ENCODE measurements at regions not wholly inside any gene's neighbourhood (a gene's known extent, or its start where the extent isn't known, plus 50 kb on each side); places are given as distances from the start of the nearest gene placed in this dataset.

DNA sequence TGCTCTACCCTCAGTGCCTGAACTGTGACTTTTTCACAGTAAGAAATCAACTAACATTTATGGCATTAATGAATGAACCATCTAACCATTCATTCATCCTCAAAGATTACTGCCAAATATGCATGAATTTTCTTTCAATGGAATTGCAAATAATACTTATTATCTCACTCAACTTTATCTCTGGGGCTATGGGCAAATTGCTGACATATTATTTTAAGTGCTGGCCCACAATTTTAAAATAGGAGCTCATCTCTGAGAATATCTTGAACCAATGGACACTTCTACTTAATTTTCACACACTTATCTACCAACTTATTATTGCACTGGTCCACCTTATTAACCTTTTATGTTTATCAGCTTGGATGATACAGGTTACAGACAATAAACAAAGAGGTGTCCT is 182.8 kb downstream of the RBM43 start:
- DNase-seq: no peak

DNA sequence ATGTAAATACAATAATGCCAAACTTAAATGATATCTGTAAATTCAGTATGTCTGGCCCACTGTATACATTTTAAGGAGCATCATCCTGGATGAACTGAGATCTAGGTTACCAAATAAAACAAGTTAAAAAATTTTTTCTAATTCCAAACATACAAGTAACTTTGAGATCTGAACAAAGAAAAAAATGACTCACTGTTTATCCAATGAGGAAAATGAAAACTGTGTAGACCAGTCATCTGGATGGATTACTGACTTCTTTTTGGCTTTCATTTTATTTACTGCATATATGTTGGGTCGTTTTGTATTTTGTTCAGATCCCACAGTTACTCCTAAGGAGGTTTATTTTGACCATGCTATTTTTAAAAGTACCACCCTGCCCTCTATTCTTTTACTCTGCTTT is 189.8 kb downstream of the RBM43 start:
- no peak for DNase-seq

DNA sequence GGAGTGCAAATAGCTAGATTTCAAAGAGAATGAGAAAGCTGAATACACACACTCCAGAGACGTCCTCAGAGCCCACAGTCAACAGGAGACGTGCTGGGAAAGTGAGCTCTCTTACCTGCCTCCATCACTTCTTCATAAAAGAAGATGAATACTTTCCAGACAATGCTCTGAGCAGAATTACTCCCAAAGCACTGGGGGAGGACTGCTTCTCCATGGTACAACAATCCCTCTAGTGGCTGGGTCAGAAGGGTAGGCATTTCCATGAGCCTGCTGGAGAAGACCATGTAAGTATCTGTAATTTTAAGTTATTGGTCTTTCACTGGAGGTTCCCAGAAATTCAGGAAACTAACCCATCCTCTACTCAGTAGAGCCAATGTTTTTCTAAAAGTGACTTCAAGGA is 190.3 kb downstream of the RBM43 start:
- DNase-seq: peak; percentile 4

DNA sequence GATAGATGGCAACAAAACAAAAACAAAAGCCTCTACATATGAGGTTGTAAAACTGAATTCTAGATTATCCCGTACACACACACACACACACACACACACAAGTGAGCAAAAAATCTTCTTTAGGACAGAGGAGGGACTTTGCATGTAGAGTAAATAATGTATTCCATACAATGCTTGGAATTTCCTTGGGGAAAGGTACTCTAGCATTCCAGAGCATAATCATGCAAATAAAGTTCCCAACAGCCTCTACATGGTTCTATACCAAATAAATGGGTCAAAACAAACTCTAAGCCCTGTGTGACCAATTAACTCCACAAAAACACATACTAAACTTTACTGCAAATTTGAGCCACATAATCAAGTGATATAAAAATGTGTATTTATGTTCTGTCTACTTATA is 191.4 kb downstream of the RBM43 start:
- DNase-seq: no peak

DNA sequence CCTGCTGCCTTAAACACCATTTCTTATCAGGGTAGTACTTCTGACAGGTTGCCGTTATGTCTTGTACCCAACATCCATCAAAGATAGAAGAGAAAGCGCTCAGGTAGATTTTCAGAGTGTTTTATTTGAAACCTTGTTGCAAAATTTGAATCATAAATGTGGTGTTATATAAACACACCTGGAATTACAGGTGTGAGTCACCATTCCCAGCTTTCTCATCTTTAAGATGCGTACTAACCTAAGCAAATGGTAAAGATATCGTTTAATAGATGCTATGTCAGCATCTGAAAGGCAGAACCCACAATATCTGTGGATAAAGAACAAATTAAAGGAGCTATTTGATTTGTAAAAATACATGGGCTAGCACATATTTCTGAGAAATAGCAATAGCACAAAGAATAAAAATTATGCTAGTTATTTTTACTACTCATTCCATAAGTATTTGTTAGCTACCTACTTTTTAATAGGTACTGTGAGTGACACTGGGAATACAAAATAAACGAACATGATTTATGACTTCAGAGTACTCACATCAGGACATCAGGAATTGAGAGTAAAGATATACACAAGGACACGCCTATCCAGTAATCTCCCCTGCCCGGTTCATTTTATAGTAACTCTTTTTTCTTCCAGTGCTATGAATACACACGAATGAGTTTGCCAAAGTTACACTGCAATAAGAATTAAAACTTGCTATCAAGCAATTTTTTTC is 193.8 kb downstream of the RBM43 start:
- DNase-seq: peak; percentile 23

DNA sequence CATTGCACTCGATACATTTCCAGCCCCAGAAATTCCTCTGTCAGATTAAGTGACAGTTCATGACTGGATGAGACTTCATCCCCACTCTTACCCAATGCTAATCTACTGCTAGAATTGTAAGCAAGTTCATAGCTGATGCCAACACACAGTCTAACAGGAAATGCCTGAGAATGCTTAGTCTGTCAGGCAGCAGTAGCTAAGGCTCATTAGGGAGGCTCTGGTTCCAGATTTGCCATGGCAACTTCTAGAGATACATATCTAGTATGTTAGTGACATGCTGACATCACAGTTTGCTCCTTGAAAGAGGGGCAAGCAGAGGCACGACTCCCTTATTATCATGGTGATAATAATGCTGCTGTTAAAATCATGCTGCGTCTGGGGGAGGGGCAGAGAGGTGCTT is 198.4 kb downstream of the RBM43 start:
- peak; percentile 67 for DNase-seq

DNA sequence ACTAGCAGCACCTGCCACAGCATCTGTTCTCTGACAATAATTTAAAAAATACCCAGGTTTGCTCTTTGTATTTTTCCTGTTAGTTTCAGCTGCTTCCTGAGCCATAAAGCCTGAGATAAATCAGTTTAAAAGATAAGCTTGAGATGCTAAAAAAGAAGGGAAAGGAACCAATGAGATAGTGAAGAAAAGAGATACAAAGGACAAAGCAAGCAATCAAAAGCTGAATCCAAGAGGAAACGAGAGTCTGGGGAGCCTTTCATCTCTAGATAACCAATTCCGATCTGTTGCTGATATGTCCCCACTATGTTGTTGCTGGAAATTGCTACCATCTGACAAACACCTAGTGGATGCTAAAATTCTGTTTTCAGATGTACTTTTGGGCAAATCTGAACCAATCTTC is 201.4 kb downstream of the RBM43 start:
- DNase-seq: no peak

DNA sequence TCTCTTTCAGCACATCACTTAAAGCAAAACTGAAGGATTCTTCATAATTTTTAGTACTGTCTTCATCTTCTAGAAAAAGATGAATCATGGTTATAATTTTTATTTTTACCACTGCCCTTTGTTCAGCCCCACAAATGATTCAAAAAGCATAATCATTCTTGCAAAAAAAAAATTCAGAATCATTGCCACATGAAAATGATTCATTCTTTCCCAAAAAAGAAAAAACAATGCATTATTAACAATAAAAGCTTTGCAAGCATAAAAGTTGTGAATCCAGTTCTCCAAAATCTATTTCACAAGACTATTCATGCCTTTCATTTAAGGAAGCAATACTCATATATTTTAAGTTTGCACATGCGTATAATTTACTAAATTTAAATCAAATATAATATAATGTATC is 204.8 kb downstream of the RBM43 start:
- no peak for DNase-seq

DNA sequence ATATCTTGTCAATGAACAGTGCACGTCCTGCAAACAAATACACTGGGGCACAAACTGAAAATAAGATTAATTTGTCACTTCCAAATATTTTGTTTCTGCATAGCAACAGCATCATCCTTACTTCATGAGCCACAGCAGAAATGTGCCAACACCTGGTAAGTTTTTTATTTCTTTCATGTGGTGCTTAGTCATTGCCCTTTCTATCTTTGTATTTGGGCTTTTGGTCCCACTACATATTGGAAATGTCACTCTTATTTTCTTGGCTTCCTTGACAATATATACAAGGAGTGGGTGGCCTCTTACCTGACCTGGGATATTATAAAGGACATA is 208.0 kb downstream of the RBM43 start:
- no peak for DNase-seq

DNA sequence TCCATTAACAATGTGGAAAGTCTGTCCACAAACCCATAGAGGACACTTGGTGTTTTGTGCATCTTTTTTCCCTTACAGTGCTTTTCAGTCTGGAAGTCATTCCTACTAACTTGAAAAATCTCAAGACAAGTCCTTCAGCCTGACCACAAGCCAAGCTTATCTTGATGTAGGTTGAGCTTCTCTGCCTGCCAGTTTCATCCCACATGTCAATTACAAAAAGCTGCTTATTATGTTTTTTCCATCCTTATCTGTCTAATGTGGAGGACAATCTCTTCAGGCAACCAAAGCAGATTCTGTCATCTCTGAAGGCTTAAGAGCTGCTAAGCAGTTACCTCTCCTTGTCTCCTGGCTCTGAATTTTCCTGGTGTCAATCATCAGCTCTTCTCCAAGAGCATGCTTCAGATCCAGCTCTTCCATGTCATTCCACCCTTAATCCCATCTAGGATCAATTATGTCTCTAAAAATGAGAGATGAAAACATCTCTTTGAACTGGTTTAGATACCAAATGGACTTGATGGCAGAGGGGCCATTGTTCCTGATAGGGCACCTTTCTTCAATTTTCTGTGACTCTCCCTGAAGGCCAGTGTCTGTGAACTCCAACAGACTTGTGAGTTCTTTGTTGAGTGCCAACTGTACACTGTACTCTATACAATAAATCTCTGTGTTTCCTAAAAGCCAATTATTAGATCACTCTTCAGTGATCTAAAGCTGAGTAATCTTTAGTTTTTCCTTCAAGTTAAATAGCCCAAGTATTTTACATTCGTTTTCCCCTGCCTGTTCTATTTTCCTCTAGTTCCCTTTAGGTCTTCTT is 208.6 kb downstream of the RBM43 start:
- DNase-seq: no peak

DNA sequence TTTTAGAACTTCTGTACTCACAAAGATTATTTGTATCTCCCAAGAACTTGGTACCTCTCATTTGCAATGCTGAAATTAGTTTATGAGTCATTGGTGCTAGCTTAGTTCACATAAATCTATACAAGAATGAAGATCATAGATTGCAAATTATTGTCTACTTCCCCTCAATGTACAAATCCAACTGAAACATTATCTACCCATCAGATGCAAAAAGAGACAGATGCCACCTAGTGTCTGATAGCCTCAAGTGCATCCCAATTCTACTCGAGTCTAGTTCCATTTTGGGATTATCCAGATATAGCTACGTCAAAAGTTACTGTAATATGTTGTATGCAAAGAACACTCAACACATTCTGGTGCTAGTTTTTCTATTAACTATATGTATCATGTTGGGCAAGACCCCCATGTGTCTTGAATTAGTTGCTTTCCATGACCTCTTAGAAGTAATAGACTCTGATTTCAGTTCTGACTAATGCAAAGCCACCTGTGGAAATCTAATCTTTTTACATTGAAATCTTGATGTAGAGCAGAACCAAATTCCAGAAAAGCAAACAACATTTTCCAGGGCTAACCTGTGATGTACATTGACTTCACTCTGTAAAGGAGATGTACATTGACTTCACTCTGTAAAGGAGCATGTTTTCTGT is 210.0 kb downstream of the RBM43 start:
- peak; percentile 59 for DNase-seq

DNA sequence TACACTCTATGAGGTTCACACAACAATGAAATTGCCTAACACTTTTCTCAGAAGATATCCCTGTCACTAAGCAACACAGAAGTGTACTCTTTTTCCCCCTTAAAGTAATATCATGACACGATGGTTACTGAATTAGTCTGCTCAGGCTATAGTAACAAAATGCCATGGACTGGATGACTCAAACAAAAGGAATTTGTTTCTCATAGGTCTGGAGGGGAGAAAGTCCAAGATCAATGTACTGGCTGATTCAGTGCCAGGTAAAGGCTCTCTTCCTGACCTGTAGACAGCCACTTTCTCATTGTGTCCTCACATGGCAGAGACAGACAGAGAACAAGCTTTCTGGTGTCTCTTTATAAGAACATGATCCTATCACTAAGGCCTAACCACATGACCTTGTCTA is 211.9 kb downstream of the RBM43 start:
- DNase-seq: no peak

DNA sequence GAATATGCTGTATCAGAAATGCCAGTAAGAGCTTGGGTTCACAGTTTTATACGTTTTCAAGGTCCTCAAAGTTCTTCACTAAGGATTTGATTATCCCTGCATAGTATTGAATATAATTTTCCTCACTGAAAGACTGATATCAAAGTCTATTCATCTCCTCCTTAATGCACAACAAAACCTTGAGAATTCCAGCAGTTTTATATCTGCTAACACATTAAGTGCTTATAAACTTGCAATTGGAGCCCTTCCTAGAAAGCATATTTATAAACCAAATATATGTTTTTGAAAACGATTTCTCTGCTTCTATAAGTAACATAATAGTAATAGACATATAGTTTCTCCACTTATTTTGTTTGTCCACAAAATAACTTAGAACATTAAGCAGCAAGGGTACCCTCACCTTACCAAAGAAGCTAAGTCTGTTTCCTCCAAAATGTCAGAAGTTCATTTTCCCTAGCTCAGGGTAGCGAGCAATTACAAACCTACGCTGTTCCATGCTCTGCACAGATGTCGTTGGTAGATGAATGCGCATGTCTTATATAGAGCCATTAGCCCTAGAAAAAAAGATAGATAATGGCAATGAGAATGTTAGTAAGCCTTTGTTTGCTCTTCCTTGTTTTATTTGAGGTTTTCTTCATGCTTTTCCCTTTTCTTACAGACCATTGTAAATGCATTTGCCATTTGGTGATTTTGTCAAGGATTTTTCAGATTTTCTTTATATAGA is 213.2 kb downstream of the RBM43 start:
- DNase-seq: no peak

DNA sequence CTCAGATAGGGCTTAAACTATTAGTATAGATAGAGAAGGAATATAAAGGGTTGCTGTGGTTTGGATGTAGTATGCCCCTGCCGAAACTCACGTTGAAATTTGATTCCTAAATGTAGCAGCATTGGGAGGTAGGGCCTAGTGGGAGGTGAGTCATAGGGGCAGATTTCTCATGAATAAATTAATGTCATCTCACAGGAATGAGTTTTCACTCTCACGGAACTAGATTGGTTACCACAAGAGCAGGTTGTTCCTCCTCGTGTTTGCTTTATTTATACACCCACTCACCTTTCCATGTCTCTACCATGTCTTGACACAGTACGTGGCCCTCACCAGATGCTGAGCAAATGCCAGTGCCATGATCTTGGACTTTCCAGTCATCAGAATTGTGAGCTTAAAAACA is 218.2 kb downstream of the RBM43 start:
- DNase-seq: no peak

DNA sequence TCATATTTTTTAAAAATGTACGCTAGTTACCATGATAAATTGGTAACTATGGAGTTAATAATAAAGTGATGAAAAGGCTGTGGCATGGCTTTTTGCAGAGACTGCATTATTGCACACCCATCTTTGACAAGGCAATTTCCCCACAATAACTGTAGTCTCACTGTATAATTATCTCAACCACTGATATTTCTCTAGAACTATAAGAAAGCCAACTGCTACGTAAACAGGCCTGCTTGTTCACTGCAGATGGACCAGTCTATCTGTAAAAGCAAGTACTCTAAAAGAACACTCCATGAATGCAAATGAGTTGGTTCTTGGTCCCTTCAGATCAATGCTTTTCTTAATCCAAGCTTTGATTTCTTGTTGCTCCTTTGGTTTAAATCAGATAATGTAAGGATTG is 218.7 kb downstream of the RBM43 start:
- no peak for DNase-seq

DNA sequence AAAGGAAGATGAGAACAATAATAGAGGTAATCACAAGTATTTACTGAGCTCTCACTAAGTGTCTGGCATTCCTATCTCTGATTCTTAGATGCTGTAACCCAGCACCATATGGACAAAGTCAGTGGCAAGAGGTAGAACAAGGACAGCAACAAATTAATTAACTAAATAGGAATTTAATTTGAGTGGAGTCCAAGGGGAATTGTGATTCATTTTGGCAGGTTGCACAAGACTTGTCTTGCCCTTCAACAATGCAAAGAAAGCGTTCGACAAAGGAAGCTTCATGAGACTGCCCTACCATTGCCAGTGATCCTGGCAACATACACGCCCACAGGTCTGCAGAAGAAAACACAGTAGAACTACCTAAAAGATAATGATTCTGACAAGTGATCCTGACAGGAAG is 221.6 kb downstream of the RBM43 start:
- no peak for DNase-seq

DNA sequence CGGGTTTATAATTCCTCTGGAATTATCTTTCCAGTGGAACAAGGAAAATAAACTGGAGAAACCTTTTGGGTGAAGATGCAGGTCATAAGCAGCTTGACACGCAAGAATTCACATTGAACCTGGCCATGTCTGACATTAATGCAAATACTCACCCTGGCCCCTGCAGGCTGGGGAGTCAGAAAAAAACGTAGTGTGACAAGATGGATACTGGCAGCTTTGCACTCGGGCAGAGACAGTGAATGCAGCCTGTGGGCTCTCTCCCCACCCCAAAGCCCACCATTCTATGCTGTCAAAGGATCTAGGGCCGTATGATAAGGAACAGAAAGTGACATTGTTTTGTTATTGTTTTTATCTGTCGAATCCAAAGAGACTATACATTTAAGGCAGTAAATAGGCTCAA is 223.1 kb downstream of the RBM43 start:
- no peak for DNase-seq

DNA sequence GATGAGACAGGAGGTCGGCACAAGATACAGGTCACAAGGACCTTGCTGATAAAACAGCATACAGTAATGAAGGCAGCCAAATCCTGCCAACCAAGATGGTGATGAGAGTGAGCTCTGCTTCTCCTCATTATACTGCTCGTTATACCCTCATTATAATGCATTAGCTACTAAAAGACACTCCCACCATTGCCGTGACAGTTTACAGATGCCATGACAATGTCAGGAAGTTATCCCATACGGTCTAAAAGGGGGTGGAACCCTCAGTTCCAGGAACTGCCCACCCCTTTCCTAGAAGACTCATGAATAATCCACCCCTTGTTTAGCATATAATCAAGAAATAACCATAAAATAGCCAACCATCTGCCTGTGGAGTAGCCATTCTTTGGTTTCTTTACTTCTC is 224.2 kb downstream of the RBM43 start:
- no peak for DNase-seq

DNA sequence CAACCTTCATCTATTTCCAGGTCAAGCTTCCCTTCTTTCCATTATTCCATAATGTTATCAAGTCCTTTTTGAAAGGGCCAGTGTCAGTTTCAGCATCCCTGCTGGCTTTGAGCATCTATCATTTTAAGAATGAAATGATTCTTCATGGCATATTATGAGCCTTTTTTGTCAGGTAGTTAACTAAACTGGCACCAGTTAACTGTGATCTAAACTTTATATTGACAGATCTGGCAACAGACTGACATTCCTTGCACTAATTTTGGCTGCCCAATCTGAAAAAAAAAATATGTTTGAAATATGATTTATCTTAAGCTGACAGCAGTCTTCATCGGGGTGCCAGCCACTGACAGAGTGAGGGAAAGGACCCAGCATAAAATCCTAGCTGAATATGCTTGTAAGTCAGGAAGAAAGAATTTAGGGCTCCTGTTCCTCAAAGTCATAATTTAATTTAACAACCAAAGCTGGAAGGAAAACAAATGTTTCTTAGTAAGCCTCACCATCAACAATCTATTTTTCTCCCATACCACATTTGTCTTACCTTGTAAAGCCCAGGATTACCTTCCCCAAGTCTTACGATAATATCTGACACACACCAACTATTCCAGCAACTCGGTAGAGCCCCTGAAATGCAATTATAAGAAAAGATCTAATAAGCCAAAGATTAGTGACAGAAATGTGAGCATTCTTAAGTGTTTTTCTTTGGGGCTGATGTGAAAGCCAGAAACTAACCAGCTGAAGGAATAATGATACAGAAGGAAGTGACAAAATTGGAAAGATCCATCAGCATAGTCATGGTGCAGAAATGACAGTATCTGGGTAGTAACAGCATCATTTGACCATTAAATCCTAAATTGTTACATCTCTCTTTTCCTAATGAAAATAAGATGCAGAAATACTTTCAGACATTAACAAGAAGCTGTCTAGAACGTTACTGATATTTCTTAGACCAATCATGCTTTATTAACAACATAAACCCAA is 228.1 kb downstream of the RBM43 start:
- no peak for DNase-seq

DNA sequence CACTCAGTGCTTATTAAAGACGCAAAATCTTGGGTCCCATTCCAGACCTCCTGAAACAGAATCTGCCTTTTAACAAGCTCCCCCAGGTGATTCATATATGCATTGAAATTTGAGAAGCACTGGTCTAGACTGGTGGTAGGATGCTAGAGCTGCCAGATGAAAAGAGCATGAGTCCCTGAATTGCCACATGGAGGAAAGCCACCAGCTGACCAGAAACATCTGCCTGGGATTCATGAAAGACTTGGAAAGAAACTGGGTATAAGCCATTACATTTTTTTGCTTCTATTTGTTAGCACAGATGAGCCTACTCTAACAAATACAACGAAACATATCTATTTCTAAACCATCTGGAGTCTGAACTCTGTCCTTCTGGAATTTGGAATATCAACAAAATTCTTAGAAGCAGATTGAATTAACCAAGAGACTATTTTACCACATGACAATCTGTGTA is 228.9 kb downstream of the RBM43 start:
- DNase-seq: no peak

DNA sequence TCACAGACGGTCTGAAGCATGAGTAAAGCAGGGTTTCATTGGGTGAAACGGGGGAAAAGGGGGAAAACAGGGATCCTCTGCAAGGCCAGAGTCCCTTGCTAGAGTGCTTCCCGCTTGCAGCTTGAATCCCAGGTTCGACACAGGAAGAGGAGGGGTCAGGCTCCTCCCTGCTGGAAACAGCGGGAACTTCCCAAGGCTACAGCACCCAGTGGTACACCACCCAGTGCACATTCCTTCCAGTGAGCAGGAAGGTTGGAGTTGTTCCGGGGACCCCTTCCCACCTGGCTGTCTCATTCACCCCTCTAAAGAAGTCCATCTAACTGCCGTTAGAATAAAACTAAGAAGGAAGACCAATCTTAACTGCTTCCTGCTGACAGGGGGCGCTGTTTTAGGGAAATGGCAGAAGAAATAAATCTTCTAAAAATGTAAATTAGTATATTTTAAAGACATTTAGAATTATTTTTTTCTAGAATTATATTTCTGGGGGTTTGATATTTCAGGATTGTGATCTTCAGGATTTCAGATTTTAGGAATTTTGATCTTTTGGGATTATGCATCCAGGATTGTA is 230.9 kb downstream of the RBM43 start:
- no peak for DNase-seq

All from NCI-H748 treated with DMSO at 0.1 percent for 48 hours (cell line).